ENCODE measurements at regions not wholly inside any gene's neighbourhood (a gene's known extent, or its start where the extent isn't known, plus 50 kb on each side); places are given as distances from the start of the nearest gene placed in this dataset.
"Not testable (repeated sequence)": the region's sequence is repeated elsewhere in the genome, so short reads cannot be mapped to it uniquely, and the experiment has no call there.

GRCh38 chr17:22090263-22090935, 398.1 kb downstream of the KCNJ18 start:
- FAIRE-seq (no peak), DNase-seq (ENCODE audit: low read depth, low spot score) (no peak)
- CTCF ChIA-PET, result no interaction called here
- Histone ChIP-seq H2AFZ (ENCODE audit: low read depth, low read length) (no peak overlapping the region), H3K27me3 (ENCODE audit: control insufficient read depth in 2 of 2, insufficient read depth in 2 of 2, low read length in 2 of 2) (no peaks in the 10 kb centered on the region), H3K9me3 (replicated peaks; ENCODE audit: control insufficient read depth, insufficient read depth, low read length) (no peaks in the 10 kb centered on the region), H3K27ac (ENCODE audit: insufficient read depth, low read depth, low read length) (no peak overlapping the region), H3K36me3 (ENCODE audit: control insufficient read depth in 2 of 2, extremely low read depth in 1 of 2, insufficient read depth in 2 of 2, low read length in 2 of 2) (no peaks in the 10 kb centered on the region), H3K4me3 (replicated peaks in 1 of 3; ENCODE audit: insufficient read depth in 1 of 3, low read depth in 1 of 3, low read length in 3 of 3) (no peak overlapping the region), H4K20me1 (replicated peaks; ENCODE audit: control insufficient read depth, extremely low read depth, insufficient read depth, low read length) (no peaks in the 10 kb centered on the region), H3K9ac (replicated peaks; ENCODE audit: extremely low read depth, insufficient read depth, low read length) (no peak overlapping the region), H3K9me1 (replicated peaks; ENCODE audit: control insufficient read depth, extremely low read depth, insufficient read depth, low read length) (no peaks in the 10 kb centered on the region), H3K4me1 (ENCODE audit: control insufficient read depth, extremely low read depth, insufficient read depth, low read length) (no peaks in the 10 kb centered on the region), H3K4me2 (ENCODE audit: insufficient read depth, low read length) (no peak overlapping the region), H3K79me2 (ENCODE audit: control insufficient read depth, insufficient read depth, low read length) (no peaks in the 10 kb centered on the region)
- no TSS peak for BruUV-seq (replicated peaks)
- POLR2A ChIA-PET, result no interaction called here
- no peak for TF ChIP-seq FOS (IDR thresholded peaks at IDR 0.05; ENCODE audit: borderline replicate concordance, insufficient read depth, low read length)
- no peak for TF ChIP-seq POLR2A (IDR thresholded peaks at IDR 0.05; ENCODE audit: low read depth, low read length)
- no peak for TF ChIP-seq JUN (IDR thresholded peaks at IDR 0.05; ENCODE audit: borderline replicate concordance, insufficient read depth, insufficient read length, low read depth)
- no peak for TF ChIP-seq EZH2 (IDR thresholded peaks at IDR 0.05; ENCODE audit: borderline replicate concordance, low read depth, low read length, severe bottlenecking)
- TF ChIP-seq POLR2AphosphoS5 (IDR thresholded peaks at IDR 0.05; ENCODE audit: insufficient read depth, low read depth, low read length), result no peak
- TF ChIP-seq GATA2 (IDR thresholded peaks at IDR 0.05; ENCODE audit: insufficient read depth, insufficient read length, low read depth, low read length), result no peak
- TF ChIP-seq MAX (IDR thresholded peaks at IDR 0.05; ENCODE audit: insufficient read depth, insufficient read length), result no peak
- no peak for TF ChIP-seq CTCF (IDR thresholded peaks at IDR 0.05; ENCODE audit: extremely low read depth in 1 of 2, insufficient read depth in 1 of 2, low read depth in 1 of 2, low read length in 2 of 2)
- no peak for TF ChIP-seq MYC (IDR thresholded peaks at IDR 0.05; ENCODE audit: low read depth, low read length)
- intact Hi-C loops (cut with micrococcal nuclease), result no loop called here
- dilution Hi-C loops (cut with MboI; ENCODE audit: extremely low pct_ligation_motif_present, low sequenced_read_pairs), result no loop called here

- intact Hi-C loops (cut with micrococcal nuclease); H3K79me2 ChIP-seq (ENCODE audit: control insufficient read depth, insufficient read depth, low read length); POLR2A ChIA-PET; H2AFZ ChIP-seq (ENCODE audit: low read depth, low read length); H3K27me3 ChIP-seq (ENCODE audit: control insufficient read depth in 2 of 2, insufficient read depth in 2 of 2, low read length in 2 of 2); H3K4me3 ChIP-seq (replicated peaks in 1 of 3; ENCODE audit: insufficient read depth in 1 of 3, low read depth in 1 of 3, low read length in 3 of 3); H3K9me1 ChIP-seq (replicated peaks; ENCODE audit: control insufficient read depth, extremely low read depth, insufficient read depth, low read length); dilution Hi-C loops (cut with MboI; ENCODE audit: extremely low pct_ligation_motif_present, low sequenced_read_pairs); H3K4me2 ChIP-seq (ENCODE audit: insufficient read depth, low read length); CTCF ChIA-PET; H4K20me1 ChIP-seq (replicated peaks; ENCODE audit: control insufficient read depth, extremely low read depth, insufficient read depth, low read length); FAIRE-seq; H3K9ac ChIP-seq (replicated peaks; ENCODE audit: extremely low read depth, insufficient read depth, low read length); DNase-seq (ENCODE audit: low read depth, low spot score); H3K4me1 ChIP-seq (ENCODE audit: control insufficient read depth, extremely low read depth, insufficient read depth, low read length); H3K9me3 ChIP-seq (replicated peaks; ENCODE audit: control insufficient read depth, insufficient read depth, low read length); BruUV-seq (replicated peaks); H3K27ac ChIP-seq (ENCODE audit: insufficient read depth, low read depth, low read length); H3K36me3 ChIP-seq (ENCODE audit: control insufficient read depth in 2 of 2, extremely low read depth in 1 of 2, insufficient read depth in 2 of 2, low read length in 2 of 2): not testable (repeated sequence)
Measured at GRCh38 chr17:22091041-22091679, 398.8 kb downstream of the KCNJ18 start.

- POLR2A ChIA-PET; H3K27me3 ChIP-seq (ENCODE audit: control insufficient read depth in 2 of 2, insufficient read depth in 2 of 2, low read length in 2 of 2); intact Hi-C loops (cut with micrococcal nuclease); dilution Hi-C loops (cut with MboI; ENCODE audit: extremely low pct_ligation_motif_present, low sequenced_read_pairs); DNase-seq (ENCODE audit: low read depth, low spot score); BruUV-seq (replicated peaks); FAIRE-seq; H3K79me2 ChIP-seq (ENCODE audit: control insufficient read depth, insufficient read depth, low read length); CTCF ChIA-PET; H3K9ac ChIP-seq (replicated peaks; ENCODE audit: extremely low read depth, insufficient read depth, low read length); H3K4me2 ChIP-seq (ENCODE audit: insufficient read depth, low read length); H3K4me1 ChIP-seq (ENCODE audit: control insufficient read depth, extremely low read depth, insufficient read depth, low read length); H3K36me3 ChIP-seq (ENCODE audit: control insufficient read depth in 2 of 2, extremely low read depth in 1 of 2, insufficient read depth in 2 of 2, low read length in 2 of 2); H4K20me1 ChIP-seq (replicated peaks; ENCODE audit: control insufficient read depth, extremely low read depth, insufficient read depth, low read length); H3K27ac ChIP-seq (ENCODE audit: insufficient read depth, low read depth, low read length); H3K9me1 ChIP-seq (replicated peaks; ENCODE audit: control insufficient read depth, extremely low read depth, insufficient read depth, low read length); H3K9me3 ChIP-seq (replicated peaks; ENCODE audit: control insufficient read depth, insufficient read depth, low read length); H3K4me3 ChIP-seq (replicated peaks in 1 of 3; ENCODE audit: insufficient read depth in 1 of 3, low read depth in 1 of 3, low read length in 3 of 3); H2AFZ ChIP-seq (ENCODE audit: low read depth, low read length): not testable (repeated sequence)
Measured at GRCh38 chr17:22091840-22092239, 399.5 kb downstream of the KCNJ18 start.
